Tibial artery (tissue), 4 donors: ENCODE measurements at regions not wholly inside any gene's neighbourhood (a gene's known extent, or its start where the extent isn't known, plus 50 kb on each side); places are given as distances from the start of the nearest gene placed in this dataset.

Source experiments
- DNase-seq, 2 donors: peaks; one replicate each; pipeline ENCODE4 v3.0.0-alpha.2; 2019
- H3K27ac ChIP-seq, 2 donors: fragments of 200-600 bp; sonication (generic) in 1 of 2; 1 replicate in 1 of 2; 2 replicates in 1 of 2; pipeline ENCODE4 v1.5.1; 2018 to 2019; ENCODE audit warnings: mild to moderate bottlenecking in 1 of 2
- H3K27me3 ChIP-seq, 2 donors: fragments of 200-600 bp; sonication (generic) in 1 of 2; one replicate each; pipeline versions ENCODE4 v1.5.1 to v1.6.0; 2016 to 2019
- H3K36me3 ChIP-seq, 3 donors: fragments of 200-600 bp; sonication (generic) in 2 of 3; one replicate each; pipeline ENCODE4 v1.5.1; 2016 to 2019; ENCODE audit warnings: mild to moderate bottlenecking in 2 of 3
- H3K4me1 ChIP-seq, 4 donors: fragments of 200-600 bp; sonication (generic) in 2 of 4; 1 replicate in 3 of 4; 2 replicates in 1 of 4; pipeline ENCODE4 v1.5.1; 2016 to 2019
- H3K4me3 ChIP-seq, 2 donors: fragments of 200-600 bp; sonication (generic) in 1 of 2; 1 replicate in 1 of 2; 2 replicates in 1 of 2; pipeline ENCODE4 v1.5.1; 2018 to 2019; ENCODE audit warnings: mild to moderate bottlenecking in 2 of 2
- H3K9me3 ChIP-seq, 3 donors: fragments of 200-600 bp; sonication (generic) in 1 of 3; one replicate each; pipeline ENCODE4 v1.5.1; 2016 to 2019
- CTCF ChIP-seq, 2 experiments: fragments of 200-600 bp in 1 of 2; fragments of 450-650 bp in 1 of 2; IDR thresholded peaks; one replicate each; pipeline ENCODE4 v1.5.1; 2017 to 2019; ENCODE audit warnings: antibody characterized with exemption in 2 of 2, mild to moderate bottlenecking in 1 of 2, moderate library complexity in 1 of 2
- intact Hi-C: fragments of 100-400 bp; cut with DNase I; formaldehyde crosslinking; loops from one replicate; pipeline ENCODE4 v1.15.0; 2023; ENCODE audit warnings: low total_unique reads

- Histone ChIP-seq H3K9me3 (no peaks in the 10 kb centered on the region), H3K36me3 (no peaks in the 10 kb centered on the region), H3K27ac (no peak overlapping the region), H3K4me1 (no peaks in the 10 kb centered on the region), H3K27me3 (no peaks in the 10 kb centered on the region), H3K4me3 (no peak overlapping the region)
- intact Hi-C loops, result no loop called here
- TF ChIP-seq CTCF (IDR thresholded peaks at IDR 0.05), result no peak
- no peak for DNase-seq
Observed at GRCh38 chr3:156033428-156033827, 87.0 kb upstream of the KCNAB1 start.

GRCh38 chr3:156035158-156035557 lies 85.2 kb upstream of the KCNAB1 start:
- intact Hi-C loops, result no loop called here
- H3K9me3 ChIP-seq, result no peaks in the 10 kb centered on the region

GRCh38 chr3:156036258-156037053 lies 83.9 kb upstream of the KCNAB1 start:
- DNase-seq, result no peak
- Histone ChIP-seq H3K36me3 (no peaks in the 10 kb centered on the region), H3K4me3 (no peak overlapping the region)

More at GRCh38 chr3:156035158-156035557, 85.2 kb upstream of the KCNAB1 start:
- Histone ChIP-seq H3K4me3 (no peak overlapping the region), H3K4me1 (peaks cover 0 to 6% (median 0%) of the 10 kb centered on the region in 4 donors), H3K27me3 (no peaks in the 10 kb centered on the region), H3K27ac (no peak overlapping the region), H3K36me3 (no peaks in the 10 kb centered on the region)
- no peak for DNase-seq
- TF ChIP-seq CTCF (IDR thresholded peaks at IDR 0.05), result no peak

GRCh38 chr3:156037356-156037755 lies 83.0 kb upstream of the KCNAB1 start:
- Histone ChIP-seq H3K27me3 (no peaks in the 10 kb centered on the region), H3K27ac (no peak overlapping the region), H3K36me3 (no peaks in the 10 kb centered on the region), H3K9me3 (no peaks in the 10 kb centered on the region), H3K4me3 (no peak overlapping the region), H3K4me1 (peaks cover 0 to 6% (median 0%) of the 10 kb centered on the region in 4 donors)
- no peak for TF ChIP-seq CTCF (IDR thresholded peaks at IDR 0.05)
- no peak for DNase-seq
- intact Hi-C loops, result no loop called here

More at GRCh38 chr3:156036258-156037053, 83.9 kb upstream of the KCNAB1 start:
- intact Hi-C loops, result no loop called here
- Histone ChIP-seq H3K4me1 (peaks cover 0 to 6% (median 0%) of the 10 kb centered on the region in 4 donors), H3K27ac (no peak overlapping the region), H3K9me3 (no peaks in the 10 kb centered on the region), H3K27me3 (no peaks in the 10 kb centered on the region)
- no peak for TF ChIP-seq CTCF (IDR thresholded peaks at IDR 0.05)

GRCh38 chr3:156038869-156039268 lies 81.5 kb upstream of the KCNAB1 start:
- H3K4me3 ChIP-seq, result no peak overlapping the region
- TF ChIP-seq CTCF (IDR thresholded peaks at IDR 0.05), result no peak
- no peak for DNase-seq
- no peak overlapping the region for H3K27ac ChIP-seq
- H3K4me1 ChIP-seq, result peaks cover 0 to 6% (median 0%) of the 10 kb centered on the region in 4 donors
- H3K9me3 ChIP-seq, result no peaks in the 10 kb centered on the region
- intact Hi-C loops, result no loop called here
- no peaks in the 10 kb centered on the region for H3K27me3 ChIP-seq
- no peaks in the 10 kb centered on the region for H3K36me3 ChIP-seq
